Left ventricle myocardium inferior (tissue), 1 donor: ENCODE measurements at regions not wholly inside any gene's neighbourhood (a gene's known extent, or its start where the extent isn't known, plus 50 kb on each side); places are given as distances from the start of the nearest gene placed in this dataset.

ENCODE experiments used
- DNase-seq: peaks from one replicate; pipeline ENCODE4 v3.0.0-alpha.2; 2020
- H3K27ac ChIP-seq: fragments of 200-600 bp; replicated peaks from 2 replicates; pipeline ENCODE4 v1.8.0; 2021
- H3K27me3 ChIP-seq: fragments of 200-600 bp; 2 replicates; pipeline ENCODE4 v1.8.0; 2021; ENCODE audit warnings: low read depth
- H3K36me3 ChIP-seq: fragments of 200-600 bp; 2 replicates; pipeline ENCODE4 v1.8.0; 2021
- H3K4me1 ChIP-seq: fragments of 200-600 bp; 2 replicates; pipeline ENCODE4 v1.8.0; 2021
- H3K4me3 ChIP-seq: fragments of 200-600 bp; 2 replicates; pipeline ENCODE4 v1.8.0; 2021; ENCODE audit warnings: mild to moderate bottlenecking, moderate library complexity
- H3K9me3 ChIP-seq: fragments of 200-600 bp; replicated peaks from 2 replicates; pipeline ENCODE4 v1.8.0; 2021
- intact Hi-C: fragments of 100-400 bp; cut with micrococcal nuclease; formaldehyde crosslinking; loops from one replicate; pipeline ENCODE4 v1.11.0; 2022
- TF ChIP-seq, protein P1 (sequence below): fragments of 200-600 bp; IDR thresholded peaks from 2 replicates; pipeline ENCODE4 v1.8.0; 2021; ENCODE audit warnings: antibody characterized with exemption, mild to moderate bottlenecking, borderline replicate concordance
- donor health status: DM: no; HTN: yes; CAD: no; lungs with severe emphysema.

DNA sequence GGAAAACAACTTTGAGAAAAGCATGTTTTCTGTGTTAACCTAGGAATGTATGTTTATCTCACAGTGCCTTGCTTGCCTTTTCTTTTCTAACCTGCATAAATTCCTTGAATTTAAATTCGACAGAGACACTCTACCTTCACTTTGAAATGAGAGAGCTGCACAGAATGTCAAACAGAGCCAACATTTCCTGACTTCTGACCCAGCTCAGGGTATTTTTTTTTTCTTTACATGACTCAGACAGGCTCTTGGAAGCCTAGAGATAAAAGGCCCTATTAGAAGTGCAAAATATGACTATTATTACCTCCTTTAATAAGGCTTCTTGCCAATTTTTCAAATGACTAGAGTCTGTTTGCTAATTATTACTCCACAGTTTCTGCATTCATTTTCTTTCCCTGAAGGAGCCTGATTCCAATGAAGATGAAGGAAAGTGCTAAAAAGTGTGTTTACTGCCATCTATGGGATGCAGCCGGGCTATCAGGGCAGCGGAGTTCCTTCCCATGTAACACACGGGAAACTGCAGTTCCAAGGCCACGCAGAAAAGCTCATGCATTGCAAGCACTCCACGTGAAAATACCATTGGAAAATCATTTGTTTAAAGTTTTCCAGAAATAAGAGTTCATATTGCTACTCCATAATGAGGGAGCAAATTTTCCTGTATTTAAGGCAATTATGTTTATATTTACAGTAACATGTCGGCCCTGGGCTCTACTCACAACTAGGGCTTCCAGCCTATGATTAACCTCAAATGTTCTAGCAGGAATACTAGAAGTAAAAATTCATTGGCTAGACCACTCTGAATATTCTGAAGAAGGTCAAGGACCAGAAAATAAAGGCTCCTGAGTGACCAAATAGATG lies 485.6 kb downstream of the ZSWIM6 start:
- intact Hi-C loops, result no loop called here
- no peaks in the 10 kb centered on the region for H3K36me3 ChIP-seq
- peaks cover 35% of the 10 kb centered on the region for H3K27me3 ChIP-seq
- TF ChIP-seq, protein P1, sequence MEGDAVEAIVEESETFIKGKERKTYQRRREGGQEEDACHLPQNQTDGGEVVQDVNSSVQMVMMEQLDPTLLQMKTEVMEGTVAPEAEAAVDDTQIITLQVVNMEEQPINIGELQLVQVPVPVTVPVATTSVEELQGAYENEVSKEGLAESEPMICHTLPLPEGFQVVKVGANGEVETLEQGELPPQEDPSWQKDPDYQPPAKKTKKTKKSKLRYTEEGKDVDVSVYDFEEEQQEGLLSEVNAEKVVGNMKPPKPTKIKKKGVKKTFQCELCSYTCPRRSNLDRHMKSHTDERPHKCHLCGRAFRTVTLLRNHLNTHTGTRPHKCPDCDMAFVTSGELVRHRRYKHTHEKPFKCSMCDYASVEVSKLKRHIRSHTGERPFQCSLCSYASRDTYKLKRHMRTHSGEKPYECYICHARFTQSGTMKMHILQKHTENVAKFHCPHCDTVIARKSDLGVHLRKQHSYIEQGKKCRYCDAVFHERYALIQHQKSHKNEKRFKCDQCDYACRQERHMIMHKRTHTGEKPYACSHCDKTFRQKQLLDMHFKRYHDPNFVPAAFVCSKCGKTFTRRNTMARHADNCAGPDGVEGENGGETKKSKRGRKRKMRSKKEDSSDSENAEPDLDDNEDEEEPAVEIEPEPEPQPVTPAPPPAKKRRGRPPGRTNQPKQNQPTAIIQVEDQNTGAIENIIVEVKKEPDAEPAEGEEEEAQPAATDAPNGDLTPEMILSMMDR, result peak; percentile 70
- no peak overlapping the region for H3K27ac ChIP-seq
- H3K4me1 ChIP-seq, result peaks cover 7% of the 10 kb centered on the region
- H3K9me3 ChIP-seq, result no peaks in the 10 kb centered on the region
- H3K4me3 ChIP-seq, result no peak overlapping the region
- DNase-seq, result peak; percentile 19

DNA sequence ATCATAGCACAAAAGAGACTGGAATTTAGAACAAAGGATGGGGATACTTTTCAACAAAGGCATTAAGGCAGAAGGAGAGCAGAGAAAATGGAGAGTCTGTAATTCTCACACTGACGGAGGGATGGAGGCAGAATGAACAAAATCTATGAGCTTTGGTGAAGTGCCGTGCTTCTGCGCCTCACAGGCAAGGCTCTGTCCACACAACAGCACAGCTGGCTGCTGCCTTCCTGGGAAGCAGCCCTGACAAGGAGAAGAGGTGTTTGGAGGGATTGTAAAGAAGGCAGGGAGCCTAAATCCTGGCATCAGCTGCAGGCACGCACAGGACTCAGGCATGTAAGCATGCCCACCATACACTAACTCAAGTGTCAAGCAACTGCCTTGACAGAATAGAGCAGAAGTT lies 485.2 kb upstream of the KIF2A start:
- H3K9me3 ChIP-seq, result no peaks in the 10 kb centered on the region
- H3K4me3 ChIP-seq, result no peak overlapping the region
- peaks cover 7% of the 10 kb centered on the region for H3K4me1 ChIP-seq
- intact Hi-C loops, result no loop called here
- no peak for DNase-seq
- no peak overlapping the region for H3K27ac ChIP-seq
- H3K27me3 ChIP-seq, result peaks cover 4% of the 10 kb centered on the region
- TF ChIP-seq, protein P1, result no peak
- H3K36me3 ChIP-seq, result no peaks in the 10 kb centered on the region

DNA sequence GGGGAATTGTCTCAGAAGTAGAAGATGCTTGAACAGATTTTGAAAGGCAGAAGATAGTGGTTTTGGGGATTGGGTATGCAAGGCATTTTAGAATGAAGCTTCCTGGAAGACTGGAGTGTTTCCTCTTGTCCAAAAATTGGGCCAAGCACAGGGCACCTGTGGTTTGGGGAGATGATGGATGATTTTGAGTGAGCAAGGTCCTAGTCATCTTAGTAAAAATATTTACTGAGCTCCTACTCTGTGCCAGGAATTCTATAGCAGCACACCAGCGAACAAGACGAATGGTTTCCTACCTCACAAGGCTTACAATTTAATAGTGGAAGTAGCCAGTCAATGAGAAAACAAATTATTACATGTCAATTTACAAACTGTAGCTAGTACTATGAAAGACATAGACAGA lies 484.4 kb upstream of the KIF2A start:
- H3K36me3 ChIP-seq, result no peaks in the 10 kb centered on the region
- intact Hi-C loops, result no loop called here
- H3K4me1 ChIP-seq, result peaks cover 7% of the 10 kb centered on the region
- H3K4me3 ChIP-seq, result no peak overlapping the region
- no peaks in the 10 kb centered on the region for H3K27me3 ChIP-seq
- no peak overlapping the region for H3K27ac ChIP-seq
- H3K9me3 ChIP-seq, result no peaks in the 10 kb centered on the region
- TF ChIP-seq, protein P1, result no peak
- no peak for DNase-seq

DNA sequence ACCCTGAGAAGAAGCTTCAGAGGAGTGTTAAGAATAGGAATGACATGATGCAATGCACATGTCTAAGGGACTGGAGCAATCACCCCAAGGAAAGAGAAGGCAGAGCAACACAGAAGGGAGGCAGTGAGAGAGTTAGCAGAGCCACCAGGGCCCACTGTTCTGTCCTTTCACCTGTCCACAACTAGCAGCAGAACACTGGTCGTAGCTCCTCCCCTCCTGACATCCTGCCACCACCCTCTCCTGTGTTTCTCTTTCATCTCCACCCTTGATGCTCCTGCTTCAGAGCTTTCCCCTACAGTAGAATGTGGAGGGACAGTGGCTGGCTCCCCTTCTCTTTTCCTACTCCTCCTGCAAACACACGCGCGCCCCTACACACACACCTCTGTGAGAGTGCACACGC lies 483.4 kb upstream of the KIF2A start:
- TF ChIP-seq, protein P1, result no peak
- intact Hi-C loops, result no loop called here
- no peak for DNase-seq
- Histone ChIP-seq H3K9me3 (no peaks in the 10 kb centered on the region), H3K36me3 (no peaks in the 10 kb centered on the region), H3K27me3 (no peaks in the 10 kb centered on the region), H3K4me3 (no peak overlapping the region), H3K4me1 (peaks cover 4% of the 10 kb centered on the region), H3K27ac (no peak overlapping the region)

DNA sequence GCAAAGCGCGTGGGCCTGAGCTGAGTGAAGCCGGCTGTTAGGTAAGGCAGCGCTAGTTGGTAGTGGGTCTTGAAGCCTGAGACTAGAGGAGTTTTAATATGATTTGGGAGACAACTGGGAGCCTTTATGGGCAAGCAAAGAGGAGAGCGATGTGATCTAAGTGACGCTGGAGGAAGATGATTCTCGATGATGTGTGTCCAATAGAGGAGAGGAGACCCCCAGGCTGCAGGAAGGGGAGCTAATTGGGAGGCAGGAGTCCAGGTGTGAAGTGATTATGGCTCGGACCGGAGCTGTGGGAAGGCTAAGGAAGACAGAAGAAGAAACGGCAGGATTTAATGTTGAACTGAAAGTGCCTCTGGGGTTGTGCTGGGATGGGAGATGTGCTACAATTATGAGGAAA lies 482.9 kb upstream of the KIF2A start:
- Histone ChIP-seq H3K4me3 (no peak overlapping the region), H3K9me3 (no peaks in the 10 kb centered on the region), H3K27me3 (no peaks in the 10 kb centered on the region), H3K4me1 (no peaks in the 10 kb centered on the region), H3K36me3 (no peaks in the 10 kb centered on the region), H3K27ac (no peak overlapping the region)
- TF ChIP-seq, protein P1, result no peak
- intact Hi-C loops, result no loop called here
- no peak for DNase-seq
